HEK293 (cell line): ENCODE measurements at regions not wholly inside any gene's neighbourhood (a gene's known extent, or its start where the extent isn't known, plus 50 kb on each side); places are given as distances from the start of the nearest gene placed in this dataset.

Source experiments
- GLI2 ChIP-seq: fragments of 450-650 bp; formaldehyde crosslinking; IDR thresholded peaks from 2 replicates; pipeline ENCODE4; 2017; ENCODE audit warnings: missing biosample characterization, missing genetic modification characterization, low read depth, borderline replicate concordance
- OSR2 ChIP-seq: fragments of 450-650 bp; formaldehyde crosslinking; IDR thresholded peaks from 2 replicates; pipeline ENCODE4 v1.5.1; 2016; ENCODE audit warnings: missing biosample characterization, missing genetic modification characterization
- OVOL3 ChIP-seq: fragments of 450-650 bp; formaldehyde crosslinking; IDR thresholded peaks from 2 replicates; pipeline ENCODE4 v1.5.1; 2016; ENCODE audit warnings: missing biosample characterization, missing genetic modification characterization
- REPIN1 ChIP-seq: fragments of 450-650 bp; formaldehyde crosslinking; IDR thresholded peaks from 2 replicates; pipeline ENCODE4 v1.5.1; 2017; ENCODE audit warnings: missing biosample characterization, missing genetic modification characterization, low read depth
- SP7 ChIP-seq: fragments of 450-650 bp; formaldehyde crosslinking; IDR thresholded peaks from 2 replicates; pipeline ENCODE4 v1.5.1; 2016; ENCODE audit warnings: missing biosample characterization, missing genetic modification characterization
- ZBTB17 ChIP-seq: fragments of 450-650 bp; formaldehyde crosslinking; IDR thresholded peaks from 2 replicates; pipeline ENCODE4 v1.5.1; 2016; ENCODE audit warnings: missing biosample characterization, missing genetic modification characterization
- ZBTB21 ChIP-seq: fragments of 450-650 bp; formaldehyde crosslinking; IDR thresholded peaks from 2 replicates; pipeline ENCODE4 v1.5.1; 2017; ENCODE audit warnings: missing biosample characterization, missing genetic modification characterization
- ZBTB8A ChIP-seq: fragments of 450-650 bp; formaldehyde crosslinking; IDR thresholded peaks from 2 replicates; pipeline ENCODE4 v1.5.1; 2016; ENCODE audit warnings: missing biosample characterization, missing genetic modification characterization
- ZNF114 ChIP-seq: fragments of 450-650 bp; formaldehyde crosslinking; IDR thresholded peaks from 2 replicates; pipeline ENCODE4 v1.5.0; 2017; ENCODE audit warnings: missing biosample characterization, missing genetic modification characterization
- ZNF132 ChIP-seq: fragments of 450-650 bp; formaldehyde crosslinking; IDR thresholded peaks from 2 replicates; pipeline ENCODE4 v1.5.1; 2017; ENCODE audit warnings: missing biosample characterization, missing genetic modification characterization, borderline replicate concordance
- ZNF16 ChIP-seq: fragments of 450-650 bp; formaldehyde crosslinking; IDR thresholded peaks from 2 replicates; pipeline ENCODE4 v1.5.1; 2016; ENCODE audit warnings: low read depth, missing biosample characterization, missing genetic modification characterization
- ZNF211 ChIP-seq: fragments of 450-650 bp; formaldehyde crosslinking; IDR thresholded peaks from 2 replicates; pipeline ENCODE4 v1.5.1; 2016; ENCODE audit warnings: low read depth, missing biosample characterization, missing genetic modification characterization
- ZNF223 ChIP-seq: fragments of 450-650 bp; formaldehyde crosslinking; IDR thresholded peaks from 2 replicates; pipeline ENCODE4 v1.5.1; 2016; ENCODE audit warnings: missing biosample characterization, missing genetic modification characterization
- ZNF23 ChIP-seq: fragments of 450-650 bp; formaldehyde crosslinking; IDR thresholded peaks from 2 replicates; pipeline ENCODE4 v1.5.1; 2016; ENCODE audit warnings: missing biosample characterization, missing genetic modification characterization, borderline replicate concordance
- ZNF292 ChIP-seq: fragments of 450-650 bp; formaldehyde crosslinking; IDR thresholded peaks from 2 replicates; pipeline ENCODE4 v1.5.1; 2016; ENCODE audit warnings: low read depth, missing biosample characterization, missing genetic modification characterization, borderline replicate concordance
- ZNF366 ChIP-seq: fragments of 450-650 bp; formaldehyde crosslinking; conservative IDR thresholded peaks from 2 replicates; pipeline ENCODE4 v1.5.1; 2016; ENCODE audit warnings: missing biosample characterization, missing genetic modification characterization
- ZNF404 ChIP-seq: fragments of 450-650 bp; formaldehyde crosslinking; IDR thresholded peaks from 2 replicates; pipeline ENCODE4 v1.5.1; 2017; ENCODE audit warnings: missing biosample characterization, missing genetic modification characterization
- ZNF501 ChIP-seq: fragments of 450-650 bp; formaldehyde crosslinking; IDR thresholded peaks from 2 replicates; pipeline ENCODE4 v1.5.1; 2016; ENCODE audit warnings: missing biosample characterization, missing genetic modification characterization
- ZNF529 ChIP-seq: fragments of 450-650 bp; formaldehyde crosslinking; IDR thresholded peaks from 2 replicates; pipeline ENCODE4 v1.5.1; 2017; ENCODE audit warnings: missing genetic modification characterization, missing biosample characterization; ENCODE audit not compliant: insufficient replicate concordance
- ZNF561 ChIP-seq: fragments of 450-650 bp; IDR thresholded peaks from 2 replicates; pipeline ENCODE4 v1.5.1; 2018; ENCODE audit warnings: missing biosample characterization, missing genetic modification characterization, borderline replicate concordance
- ZNF600 ChIP-seq: fragments of 450-650 bp; formaldehyde crosslinking; IDR thresholded peaks from 2 replicates; pipeline ENCODE4 v1.5.1; 2016; ENCODE audit warnings: missing biosample characterization, missing genetic modification characterization
- ZNF621 ChIP-seq: fragments of 450-650 bp; formaldehyde crosslinking; IDR thresholded peaks from 2 replicates; pipeline ENCODE4 v1.5.1; 2017; ENCODE audit warnings: missing biosample characterization, missing genetic modification characterization
- ZNF654 ChIP-seq: fragments of 450-650 bp; formaldehyde crosslinking; IDR thresholded peaks from 2 replicates; pipeline ENCODE4 v1.5.1; 2016; ENCODE audit warnings: low read depth, missing biosample characterization, missing genetic modification characterization
- ZNF658 ChIP-seq: fragments of 450-650 bp; formaldehyde crosslinking; IDR thresholded peaks from 2 replicates; pipeline ENCODE4; 2016; ENCODE audit warnings: missing biosample characterization, missing genetic modification characterization
- ZNF707 ChIP-seq: fragments of 450-650 bp; formaldehyde crosslinking; IDR thresholded peaks from 2 replicates; pipeline ENCODE4 v1.5.1; 2016; ENCODE audit warnings: missing biosample characterization, missing genetic modification characterization
- ZNF747 ChIP-seq: fragments of 450-650 bp; formaldehyde crosslinking; IDR thresholded peaks from 2 replicates; pipeline ENCODE4 v1.5.1; 2016; ENCODE audit warnings: missing biosample characterization, missing genetic modification characterization
- ZNF830 ChIP-seq: fragments of 450-650 bp; IDR thresholded peaks from 2 replicates; pipeline ENCODE4 v1.5.0; 2018; ENCODE audit warnings: missing biosample characterization, missing genetic modification characterization, low read depth, mild to moderate bottlenecking, moderate library complexity
- ZNF843 ChIP-seq: fragments of 450-650 bp; formaldehyde crosslinking; IDR thresholded peaks from 2 replicates; pipeline ENCODE4 v1.5.1; 2016; ENCODE audit warnings: missing biosample characterization, missing genetic modification characterization
- ZSCAN16 ChIP-seq: fragments of 450-650 bp; formaldehyde crosslinking; IDR thresholded peaks from 2 replicates; pipeline ENCODE4 v1.5.1; 2016; ENCODE audit warnings: missing biosample characterization, missing genetic modification characterization
- TF ChIP-seq, protein P1 (sequence below): fragments of 450-650 bp; formaldehyde crosslinking; IDR thresholded peaks from 2 replicates; pipeline ENCODE4 v1.5.1; 2016; ENCODE audit warnings: missing biosample characterization, missing genetic modification characterization
- TF ChIP-seq, protein P2 (sequence below): fragments of 450-650 bp; formaldehyde crosslinking; IDR thresholded peaks from 2 replicates; pipeline ENCODE4 v1.5.1; 2017; ENCODE audit warnings: missing biosample characterization, missing genetic modification characterization
- TF ChIP-seq, protein P3 (sequence below): fragments of 450-650 bp; formaldehyde crosslinking; IDR thresholded peaks from 2 replicates; pipeline ENCODE4 v1.5.1; 2016; ENCODE audit warnings: missing biosample characterization, missing genetic modification characterization
- TF ChIP-seq, protein P4 (sequence below): fragments of 450-650 bp; formaldehyde crosslinking; IDR thresholded peaks from 2 replicates; pipeline ENCODE4 v1.5.1; 2016; ENCODE audit warnings: missing biosample characterization, missing genetic modification characterization

DNA sequence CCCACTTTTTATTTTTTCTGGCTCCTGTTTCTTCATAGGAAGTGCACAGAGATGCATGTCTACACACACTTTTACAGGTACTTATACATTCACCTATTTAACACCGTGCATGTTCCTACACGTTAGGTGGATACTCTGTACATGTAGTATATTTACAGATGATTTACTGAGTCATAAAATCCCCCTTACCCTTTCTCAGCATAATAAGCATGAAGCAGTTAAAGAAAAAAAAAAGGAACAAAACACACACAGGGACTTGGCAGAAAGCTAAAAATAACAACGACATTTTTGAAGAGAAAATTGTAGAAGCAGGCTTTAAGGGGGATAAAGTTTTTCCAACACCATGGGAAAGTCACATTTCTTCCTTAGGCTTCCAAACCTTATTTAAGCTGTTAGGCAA, 96.4 kb upstream of the IQCM start (continued):
- TF ChIP-seq ZNF600 (tag by site-specific recombination) (no peak), ZNF561 (tag by site-specific recombination) (0 out of 2 replicates have a peak, but pooled peaks have one; percentile 33), REPIN1 (tag by site-specific recombination) (no peak), ZBTB17 (no peak), ZNF658 (no peak), ZNF114 (no peak), ZNF707 (tag by site-specific recombination) (no peak), ZNF16 (no peak), ZNF747 (tag by site-specific recombination) (no peak), ZNF843 (tag by site-specific recombination) (peak; percentile 59; the same call in 1 of the 2 replicates), SP7 (no peak), GLI2 (tag by site-specific recombination) (no peak), ZNF223 (tag by site-specific recombination) (no peak), ZNF529 (no peak), ZNF404 (tag by site-specific recombination) (no peak), ZBTB8A (tag by site-specific recombination) (no peak), ZNF211 (no peak), ZNF366 (no peak), ZNF23 (tag by site-specific recombination) (no peak), ZNF501 (tag by site-specific recombination) (no peak), ZNF132 (tag by site-specific recombination) (no peak), OVOL3 (no peak), ZNF621 (tag by site-specific recombination) (no peak), ZNF830 (tag by site-specific recombination) (no peak), ZNF654 (tag by site-specific recombination) (no peak), ZNF292 (tag by site-specific recombination) (no peak), ZBTB21 (tag by site-specific recombination) (no peak), OSR2 (tag by site-specific recombination) (no peak), ZSCAN16 (tag by site-specific recombination) (no peak)
- TF ChIP-seq, protein P1, sequence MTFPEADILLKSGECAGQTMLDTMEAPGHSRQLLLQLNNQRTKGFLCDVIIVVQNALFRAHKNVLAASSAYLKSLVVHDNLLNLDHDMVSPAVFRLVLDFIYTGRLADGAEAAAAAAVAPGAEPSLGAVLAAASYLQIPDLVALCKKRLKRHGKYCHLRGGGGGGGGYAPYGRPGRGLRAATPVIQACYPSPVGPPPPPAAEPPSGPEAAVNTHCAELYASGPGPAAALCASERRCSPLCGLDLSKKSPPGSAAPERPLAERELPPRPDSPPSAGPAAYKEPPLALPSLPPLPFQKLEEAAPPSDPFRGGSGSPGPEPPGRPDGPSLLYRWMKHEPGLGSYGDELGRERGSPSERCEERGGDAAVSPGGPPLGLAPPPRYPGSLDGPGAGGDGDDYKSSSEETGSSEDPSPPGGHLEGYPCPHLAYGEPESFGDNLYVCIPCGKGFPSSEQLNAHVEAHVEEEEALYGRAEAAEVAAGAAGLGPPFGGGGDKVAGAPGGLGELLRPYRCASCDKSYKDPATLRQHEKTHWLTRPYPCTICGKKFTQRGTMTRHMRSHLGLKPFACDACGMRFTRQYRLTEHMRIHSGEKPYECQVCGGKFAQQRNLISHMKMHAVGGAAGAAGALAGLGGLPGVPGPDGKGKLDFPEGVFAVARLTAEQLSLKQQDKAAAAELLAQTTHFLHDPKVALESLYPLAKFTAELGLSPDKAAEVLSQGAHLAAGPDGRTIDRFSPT (tag by site-specific recombination): no peak
- TF ChIP-seq, protein P2, sequence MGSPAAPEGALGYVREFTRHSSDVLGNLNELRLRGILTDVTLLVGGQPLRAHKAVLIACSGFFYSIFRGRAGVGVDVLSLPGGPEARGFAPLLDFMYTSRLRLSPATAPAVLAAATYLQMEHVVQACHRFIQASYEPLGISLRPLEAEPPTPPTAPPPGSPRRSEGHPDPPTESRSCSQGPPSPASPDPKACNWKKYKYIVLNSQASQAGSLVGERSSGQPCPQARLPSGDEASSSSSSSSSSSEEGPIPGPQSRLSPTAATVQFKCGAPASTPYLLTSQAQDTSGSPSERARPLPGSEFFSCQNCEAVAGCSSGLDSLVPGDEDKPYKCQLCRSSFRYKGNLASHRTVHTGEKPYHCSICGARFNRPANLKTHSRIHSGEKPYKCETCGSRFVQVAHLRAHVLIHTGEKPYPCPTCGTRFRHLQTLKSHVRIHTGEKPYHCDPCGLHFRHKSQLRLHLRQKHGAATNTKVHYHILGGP (tag by site-specific recombination): no peak
- TF ChIP-seq, protein P3, sequence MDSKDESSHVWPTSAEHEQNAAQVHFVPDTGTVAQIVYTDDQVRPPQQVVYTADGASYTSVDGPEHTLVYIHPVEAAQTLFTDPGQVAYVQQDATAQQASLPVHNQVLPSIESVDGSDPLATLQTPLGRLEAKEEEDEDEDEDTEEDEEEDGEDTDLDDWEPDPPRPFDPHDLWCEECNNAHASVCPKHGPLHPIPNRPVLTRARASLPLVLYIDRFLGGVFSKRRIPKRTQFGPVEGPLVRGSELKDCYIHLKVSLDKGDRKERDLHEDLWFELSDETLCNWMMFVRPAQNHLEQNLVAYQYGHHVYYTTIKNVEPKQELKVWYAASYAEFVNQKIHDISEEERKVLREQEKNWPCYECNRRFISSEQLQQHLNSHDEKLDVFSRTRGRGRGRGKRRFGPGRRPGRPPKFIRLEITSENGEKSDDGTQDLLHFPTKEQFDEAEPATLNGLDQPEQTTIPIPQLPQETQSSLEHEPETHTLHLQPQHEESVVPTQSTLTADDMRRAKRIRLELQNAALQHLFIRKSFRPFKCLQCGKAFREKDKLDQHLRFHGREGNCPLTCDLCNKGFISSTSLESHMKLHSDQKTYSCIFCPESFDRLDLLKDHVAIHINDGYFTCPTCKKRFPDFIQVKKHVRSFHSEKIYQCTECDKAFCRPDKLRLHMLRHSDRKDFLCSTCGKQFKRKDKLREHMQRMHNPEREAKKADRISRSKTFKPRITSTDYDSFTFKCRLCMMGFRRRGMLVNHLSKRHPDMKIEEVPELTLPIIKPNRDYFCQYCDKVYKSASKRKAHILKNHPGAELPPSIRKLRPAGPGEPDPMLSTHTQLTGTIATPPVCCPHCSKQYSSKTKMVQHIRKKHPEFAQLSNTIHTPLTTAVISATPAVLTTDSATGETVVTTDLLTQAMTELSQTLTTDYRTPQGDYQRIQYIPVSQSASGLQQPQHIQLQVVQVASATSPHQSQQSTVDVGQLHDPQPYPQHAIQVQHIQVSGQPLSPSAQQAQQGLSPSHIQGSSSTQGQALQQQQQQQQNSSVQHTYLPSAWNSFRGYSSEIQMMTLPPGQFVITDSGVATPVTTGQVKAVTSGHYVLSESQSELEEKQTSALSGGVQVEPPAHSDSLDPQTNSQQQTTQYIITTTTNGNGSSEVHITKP (tag by site-specific recombination): no peak
- TF ChIP-seq, protein P4, sequence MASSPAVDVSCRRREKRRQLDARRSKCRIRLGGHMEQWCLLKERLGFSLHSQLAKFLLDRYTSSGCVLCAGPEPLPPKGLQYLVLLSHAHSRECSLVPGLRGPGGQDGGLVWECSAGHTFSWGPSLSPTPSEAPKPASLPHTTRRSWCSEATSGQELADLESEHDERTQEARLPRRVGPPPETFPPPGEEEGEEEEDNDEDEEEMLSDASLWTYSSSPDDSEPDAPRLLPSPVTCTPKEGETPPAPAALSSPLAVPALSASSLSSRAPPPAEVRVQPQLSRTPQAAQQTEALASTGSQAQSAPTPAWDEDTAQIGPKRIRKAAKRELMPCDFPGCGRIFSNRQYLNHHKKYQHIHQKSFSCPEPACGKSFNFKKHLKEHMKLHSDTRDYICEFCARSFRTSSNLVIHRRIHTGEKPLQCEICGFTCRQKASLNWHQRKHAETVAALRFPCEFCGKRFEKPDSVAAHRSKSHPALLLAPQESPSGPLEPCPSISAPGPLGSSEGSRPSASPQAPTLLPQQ (tag by site-specific recombination): peak; percentile 60; the same call in 1 of the 2 replicates
